ENCODE measurements at regions not wholly inside any gene's neighbourhood (a gene's known extent, or its start where the extent isn't known, plus 50 kb on each side); places are given as distances from the start of the nearest gene placed in this dataset.
"Not testable (repeated sequence)": the region's sequence is repeated elsewhere in the genome, so short reads cannot be mapped to it uniquely, and the experiment has no call there.

DNA sequence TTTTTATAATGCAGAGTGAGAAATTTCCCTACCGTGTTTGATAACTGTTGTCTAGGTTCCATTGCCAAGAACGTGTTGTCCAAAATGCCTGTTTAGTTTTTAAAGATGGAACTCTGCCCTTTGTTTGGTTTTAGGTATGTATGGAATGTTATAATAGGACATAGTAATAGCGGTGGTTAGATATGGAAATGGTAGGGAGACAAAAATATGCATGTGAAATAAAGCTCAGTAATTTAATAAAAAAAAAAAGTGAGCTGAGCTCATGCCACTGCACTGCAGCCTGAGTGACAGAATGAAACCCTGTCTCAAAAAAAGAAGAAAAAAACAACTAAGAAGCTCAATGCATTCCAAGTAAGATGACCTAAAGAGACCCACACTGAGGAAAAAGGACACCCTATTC, 72.9 kb downstream of the ZNF783 start:
- no peak for DNase-seq

DNA sequence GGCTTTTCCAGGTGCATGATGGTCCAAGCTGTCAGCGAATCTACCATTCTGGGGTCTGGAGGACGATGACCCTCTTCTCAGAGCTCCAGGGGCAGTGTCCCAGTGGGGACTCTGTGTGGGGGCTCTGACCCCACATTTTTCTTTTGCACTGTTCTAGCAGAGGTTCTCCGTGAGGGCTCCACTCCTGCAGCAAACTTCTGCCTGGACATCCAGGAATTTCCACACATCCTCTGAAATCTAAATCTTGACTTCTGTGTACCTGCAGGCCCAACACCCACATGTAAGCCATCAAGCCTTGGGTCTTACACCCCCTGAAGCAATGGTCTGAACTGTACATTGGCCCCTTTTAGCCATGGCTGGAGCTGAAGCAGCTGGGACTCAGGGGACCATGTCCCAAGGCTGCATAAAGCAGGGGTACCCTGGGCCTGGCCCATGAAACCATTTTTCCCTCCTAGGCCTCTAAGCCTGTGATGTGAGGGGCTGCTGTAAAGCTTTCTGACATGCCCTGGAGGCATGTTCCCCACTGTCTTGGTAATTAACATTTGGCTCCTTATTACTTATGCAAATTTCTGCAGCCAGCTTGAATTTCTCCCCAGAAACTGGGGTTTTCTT, 86.9 kb downstream of the ZNF783 start:
- DNase-seq = no peak

DNA sequence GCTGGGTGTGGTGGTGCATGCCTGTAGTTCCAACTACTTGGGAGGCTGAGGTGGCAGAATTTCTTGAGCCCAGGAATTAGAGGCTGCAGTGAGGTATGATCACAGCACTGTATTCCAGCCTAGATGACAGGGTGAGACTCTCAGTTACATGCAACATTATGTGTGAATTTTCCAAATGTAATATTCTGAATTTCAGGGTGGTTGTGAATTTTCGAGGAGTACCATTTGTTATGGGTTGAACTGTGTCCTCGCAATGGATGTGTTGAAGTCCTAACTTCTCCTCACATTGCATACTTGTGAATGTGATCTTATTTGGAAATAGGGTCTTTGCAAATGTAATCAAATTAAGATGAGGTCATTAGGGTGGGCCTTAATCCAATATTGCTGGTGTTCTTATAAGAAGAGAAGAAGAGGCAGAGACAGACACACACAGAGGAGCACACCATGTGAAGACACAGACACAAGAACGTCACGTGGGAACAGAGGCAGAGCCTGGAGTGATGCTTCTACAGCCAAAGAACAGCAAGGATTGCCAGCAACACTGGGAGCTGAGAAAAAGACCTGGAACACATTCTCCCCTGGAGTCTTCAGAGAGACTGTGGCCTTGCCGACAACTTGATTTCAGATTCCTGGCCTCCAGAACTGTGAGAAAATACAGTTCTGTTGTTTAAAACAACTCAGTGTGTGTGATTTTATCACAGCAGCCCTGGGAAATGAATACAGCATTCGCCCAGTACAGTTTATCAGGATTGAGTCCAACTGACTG, 91.9 kb downstream of the ZNF783 start:
- no peak for DNase-seq

DNA sequence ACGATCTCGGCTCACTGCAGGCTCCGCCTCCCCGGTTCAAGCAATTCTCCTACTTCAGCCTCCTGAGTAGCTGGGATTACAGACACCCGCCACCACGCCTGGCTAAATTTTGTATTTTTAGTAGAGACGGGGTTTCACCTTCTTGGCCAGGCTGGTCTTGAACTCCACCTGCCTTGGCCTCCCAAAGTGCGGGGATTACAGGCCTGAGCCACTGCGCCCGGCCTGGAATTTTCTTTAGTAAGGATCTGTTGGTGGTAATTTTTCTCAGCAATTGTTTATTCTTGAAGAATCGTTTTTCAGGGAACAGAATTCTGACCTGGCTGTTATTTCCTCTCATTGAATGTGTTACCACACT, 93.0 kb downstream of the ZNF783 start:
- DNase-seq = not testable (repeated sequence)

DNA sequence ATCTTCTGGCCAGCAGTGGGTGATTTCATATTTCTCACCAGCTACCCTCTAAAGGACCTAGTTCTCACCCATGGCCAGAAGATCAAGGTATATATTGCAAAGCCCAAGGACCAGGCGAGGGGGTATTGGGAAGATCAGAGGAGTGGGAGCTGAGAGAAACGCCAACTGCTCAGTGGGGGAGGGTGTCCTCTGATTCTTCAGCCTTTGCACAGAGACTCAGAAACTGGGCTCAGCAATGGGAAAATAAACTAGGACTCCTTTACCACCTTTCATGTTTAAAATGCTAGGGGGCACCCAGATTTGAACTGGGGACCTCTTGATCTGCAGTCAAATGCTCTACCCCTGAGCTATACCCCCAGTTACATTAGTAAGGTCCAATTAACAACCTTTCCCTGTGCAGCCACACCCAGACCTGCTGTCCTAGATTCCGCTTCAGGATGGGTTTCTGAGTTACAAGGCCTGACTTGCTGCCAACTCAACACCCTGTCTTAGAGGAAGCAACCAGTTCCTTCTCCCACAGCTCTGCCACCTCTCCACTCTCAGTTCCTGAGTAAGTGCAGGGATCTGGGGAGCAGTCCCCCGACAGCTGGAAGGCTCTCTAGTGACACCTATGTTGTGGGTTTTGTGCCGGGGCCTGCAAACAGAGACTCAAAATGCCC, 93.5 kb downstream of the ZNF783 start:
- DNase-seq = no peak

DNA sequence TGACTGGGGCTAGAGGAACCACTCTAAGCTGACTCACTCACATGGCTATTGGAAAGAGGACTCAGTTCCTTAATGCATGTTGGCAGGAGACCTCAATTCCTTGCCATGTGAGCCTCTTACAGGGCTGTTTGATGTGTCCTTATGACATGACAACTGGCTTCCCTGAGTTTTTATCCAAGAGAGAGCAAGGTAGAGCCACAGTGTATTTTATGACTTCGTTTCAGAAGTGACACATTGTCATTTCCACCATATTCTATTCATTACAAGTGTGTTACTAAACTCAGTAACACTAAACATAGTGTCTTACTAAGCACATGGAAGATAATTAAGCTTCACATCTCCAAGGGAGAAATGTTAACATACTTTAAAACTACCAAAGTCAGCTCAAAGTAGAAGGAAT, 98.2 kb downstream of the ZNF777 start:
- no peak for DNase-seq

DNA sequence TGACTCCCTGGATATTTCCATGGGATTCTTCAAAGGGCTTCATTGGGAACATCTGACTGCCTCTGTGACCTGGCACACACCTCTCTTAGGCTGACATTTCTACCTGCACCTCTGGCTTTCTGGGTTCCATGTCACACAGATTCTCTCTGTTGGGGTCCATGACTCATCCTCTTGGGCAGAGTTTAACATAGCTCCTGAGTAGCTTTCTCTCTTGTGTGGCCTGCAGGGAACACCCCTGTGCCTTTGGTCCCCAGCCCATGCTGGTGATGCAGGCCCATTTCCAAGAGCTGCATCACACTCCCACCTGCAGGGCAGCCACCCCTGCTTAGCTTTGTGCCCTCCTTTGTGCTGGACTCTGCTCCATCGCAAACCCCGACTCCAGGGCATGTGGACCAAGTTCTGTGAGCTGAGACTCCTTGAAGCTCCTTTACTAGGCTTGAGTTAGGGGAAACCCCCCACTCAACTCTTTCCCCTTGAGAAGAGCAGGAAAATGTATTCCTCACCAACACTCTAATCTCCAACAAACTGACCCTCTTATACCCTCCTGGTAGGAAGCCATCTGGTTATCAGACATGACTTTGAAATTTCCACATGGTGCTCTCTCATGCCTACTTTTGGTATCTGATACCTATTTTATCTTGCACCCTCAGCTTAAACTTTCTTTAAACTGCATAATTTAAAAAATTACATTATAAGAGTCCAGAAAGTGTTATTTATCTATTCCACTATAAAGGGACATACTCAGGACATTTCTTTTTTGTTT, 93.3 kb downstream of the ZNF777 start:
- no peak for DNase-seq

DNA sequence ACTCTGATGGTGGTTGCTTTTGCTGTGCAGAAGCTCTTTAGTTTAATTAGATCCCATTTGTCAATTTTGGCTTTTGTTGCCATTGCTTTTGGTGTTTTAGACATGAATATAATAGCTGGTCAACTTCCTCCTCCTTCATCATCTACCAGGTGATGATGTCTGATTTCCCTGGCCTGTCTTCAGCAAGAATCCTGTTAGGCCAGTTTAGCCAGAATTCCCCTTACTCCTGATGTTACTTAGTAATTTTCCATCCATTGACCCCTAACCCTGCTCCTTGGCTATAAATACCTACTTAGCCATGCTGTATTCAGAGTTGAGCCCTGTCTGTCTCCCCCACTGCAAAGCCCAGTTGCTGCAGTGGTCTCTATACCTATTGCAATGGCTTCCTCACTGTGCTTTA, 91.4 kb downstream of the ZNF777 start:
- peak; percentile 5 for DNase-seq

DNA sequence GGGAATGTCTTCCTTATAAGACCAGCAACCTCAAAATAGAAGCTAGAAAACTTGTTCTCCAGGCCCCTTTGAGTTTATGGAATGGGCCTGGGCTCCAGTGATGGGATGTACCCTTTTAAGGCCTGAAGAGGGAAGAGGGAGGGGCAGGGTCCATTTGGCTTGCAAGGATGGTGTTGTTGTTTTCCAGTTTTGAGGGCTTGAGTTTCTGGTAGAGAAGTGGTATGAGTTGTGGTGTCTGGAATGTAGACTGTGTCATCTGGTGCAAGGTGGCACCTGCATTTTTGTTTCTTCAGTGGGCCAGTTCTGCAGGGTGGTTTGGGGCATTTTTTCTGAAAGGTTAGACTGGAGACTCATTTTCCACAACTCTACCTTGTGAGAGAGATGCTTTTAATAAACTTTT, 90.1 kb downstream of the ZNF777 start:
- no peak for DNase-seq

DNA sequence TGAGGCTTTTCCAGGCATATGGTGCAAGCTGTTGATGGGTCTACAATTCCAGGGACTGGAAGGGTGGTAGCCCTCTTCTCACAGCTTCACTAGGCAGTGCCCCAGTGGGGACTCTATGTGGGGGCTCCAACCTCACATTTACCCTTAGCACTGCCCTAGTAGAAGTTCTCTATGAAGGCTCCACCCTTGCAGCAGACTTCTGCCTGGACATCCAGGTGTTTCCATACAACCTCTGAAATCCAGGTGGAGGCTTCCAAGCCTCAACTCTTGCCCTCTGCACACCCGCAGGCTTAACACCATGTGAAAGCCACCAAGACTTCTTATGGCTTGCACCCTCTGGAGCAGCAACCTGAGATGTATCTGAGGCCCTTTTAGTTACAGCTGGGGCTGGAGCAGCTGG, 87.8 kb downstream of the ZNF777 start:
- DNase-seq = no peak

DNA sequence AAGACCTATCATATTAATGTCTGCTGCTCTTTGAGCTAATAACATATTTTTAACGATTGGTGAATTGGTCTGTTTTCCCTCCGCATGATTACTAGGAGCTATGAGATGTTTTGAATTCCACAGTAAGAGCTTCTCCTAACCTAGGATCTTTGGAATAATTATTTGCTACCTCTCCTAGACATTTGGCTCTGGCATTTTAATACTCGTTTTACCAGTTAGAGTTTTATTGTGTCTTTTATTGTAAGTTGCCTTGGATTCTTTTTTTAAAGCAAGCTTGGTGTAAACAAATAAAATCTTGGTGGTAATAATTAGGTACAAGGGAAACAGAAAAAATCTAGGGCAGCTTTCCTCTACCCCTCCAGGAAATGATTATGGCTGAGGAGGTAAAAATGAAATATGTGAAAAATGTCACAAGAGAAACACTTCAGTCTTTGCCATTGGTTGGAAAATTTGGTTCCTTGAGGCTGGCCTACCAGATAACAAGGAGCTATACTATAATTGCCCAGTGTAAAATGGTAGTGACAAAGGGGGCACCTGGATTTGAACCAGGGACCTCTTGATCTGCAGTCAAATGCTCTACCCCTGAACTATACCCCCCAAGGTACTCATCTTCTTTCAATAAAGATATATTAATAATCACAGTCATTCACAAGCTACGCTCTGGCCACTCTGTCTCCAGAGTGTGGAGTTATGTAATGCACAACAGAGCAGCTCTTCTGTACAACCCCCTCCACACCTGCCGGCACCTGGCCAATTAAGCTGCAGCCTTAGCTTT, 85.4 kb downstream of the ZNF777 start:
- DNase-seq = no peak

DNA sequence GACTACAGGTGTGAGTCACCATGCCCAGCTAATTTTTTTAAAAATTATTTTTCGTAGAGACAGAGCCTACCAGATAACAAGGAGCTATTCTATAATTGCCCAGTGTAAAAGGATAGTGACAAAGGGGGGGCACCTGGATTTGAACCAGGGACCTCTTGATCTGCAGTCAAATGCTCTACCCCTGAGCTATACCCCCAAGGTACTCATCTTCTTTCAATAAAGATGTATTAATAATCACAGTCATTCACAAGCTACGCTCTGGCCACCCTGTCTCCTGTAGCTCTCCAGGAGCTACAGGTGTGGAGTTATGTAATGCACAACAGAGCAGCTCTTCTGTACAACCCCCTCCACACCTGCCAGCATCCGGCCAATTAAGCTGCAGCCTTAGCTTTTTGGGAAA, 83.5 kb downstream of the ZNF777 start:
- DNase-seq = no peak

DNA sequence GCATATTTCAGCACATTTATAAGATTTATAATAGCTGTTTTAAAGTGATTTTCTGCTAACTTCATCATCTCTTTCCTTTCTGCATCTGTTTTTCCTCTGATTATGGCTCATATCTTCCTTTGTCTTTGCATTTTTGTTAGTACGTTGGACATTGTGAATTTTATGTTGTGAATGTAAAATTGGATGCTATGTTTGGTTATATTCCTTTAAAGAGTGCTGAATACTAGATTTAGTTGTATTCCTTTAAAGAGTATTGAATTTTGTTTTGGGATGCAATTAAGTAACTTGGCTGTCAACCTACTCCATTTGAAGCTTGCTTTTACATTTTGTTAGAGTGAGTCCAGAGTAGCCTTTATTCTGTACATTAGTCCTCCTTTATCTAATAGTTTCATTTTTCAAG, 81.2 kb downstream of the ZNF777 start:
- DNase-seq = no peak

DNA sequence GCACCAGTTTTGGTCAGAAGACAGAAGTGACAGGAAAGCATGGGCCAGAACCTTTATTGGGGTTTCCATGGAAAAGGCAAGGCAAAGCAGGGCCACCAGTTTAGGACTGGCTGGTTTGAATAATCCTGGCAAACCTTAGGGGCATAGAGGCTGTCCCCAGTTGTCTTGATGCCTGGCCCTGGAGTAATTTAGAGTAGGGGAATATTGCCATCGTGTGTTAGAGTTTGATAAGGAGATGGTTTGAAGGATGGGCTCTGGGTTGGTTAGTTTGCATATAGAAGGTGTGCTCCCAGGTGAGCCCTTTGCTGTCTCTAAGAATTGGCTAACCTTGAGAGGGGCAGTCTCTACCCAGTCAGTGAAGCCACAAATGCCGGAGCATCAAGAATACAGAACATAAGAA, 79.6 kb downstream of the ZNF777 start:
- DNase-seq = no peak
